HT1080 (cell line): ENCODE measurements at regions not wholly inside any gene's neighbourhood (a gene's known extent, or its start where the extent isn't known, plus 50 kb on each side); places are given as distances from the start of the nearest gene placed in this dataset.
A peak's percentile ranks its signal among the peaks of the same experiment; 100 is the strongest.
"Not testable (repeated sequence)": the region's sequence is repeated elsewhere in the genome, so short reads cannot be mapped to it uniquely, and the experiment has no call there.

Experiments
- DNase-seq: peaks from one replicate; pipeline ENCODE4 v3.0.0-alpha.2; 2015; ENCODE audit warnings: low read depth

DNA sequence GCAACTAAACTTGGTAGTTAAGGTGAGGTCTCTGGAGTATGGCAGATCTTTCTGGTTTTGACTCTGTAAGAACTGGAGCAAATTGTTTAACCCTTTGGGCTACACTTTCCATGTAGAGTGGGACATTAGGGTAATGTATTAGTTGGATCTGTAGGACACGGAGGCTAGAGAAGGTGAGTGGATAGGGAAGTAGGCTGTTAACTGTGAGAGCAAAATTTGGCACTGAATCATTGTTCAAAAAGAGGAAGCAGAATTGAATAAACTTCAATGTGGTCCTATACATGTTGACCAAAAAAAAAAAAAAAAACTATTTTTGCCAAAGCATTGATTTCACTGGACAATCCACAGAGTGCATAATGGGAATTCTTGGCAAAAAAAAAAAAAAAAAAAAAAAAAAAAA, 370.2 kb upstream of the CHORDC1 start:
- DNase-seq: no peak

DNA sequence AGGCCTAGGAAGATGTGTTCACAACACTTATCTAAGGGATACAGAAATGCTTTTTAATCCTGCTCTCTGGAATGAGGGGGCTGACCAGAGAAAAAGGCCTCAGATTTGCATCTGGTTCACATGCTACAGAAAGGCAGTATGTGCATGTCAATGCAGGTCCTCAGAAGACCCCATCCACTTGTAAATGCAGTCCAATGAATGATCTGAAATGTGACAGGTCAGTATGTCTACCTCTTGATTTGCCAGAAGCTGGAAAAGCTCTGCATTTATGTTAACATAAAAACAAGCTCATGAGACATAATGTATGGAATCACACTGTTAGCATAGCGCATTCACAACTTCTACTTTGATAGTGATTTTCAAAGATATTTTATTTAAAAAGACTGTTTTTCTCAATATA, 367.4 kb upstream of the CHORDC1 start:
- no peak for DNase-seq

- DNase-seq: no peak
These were observed 366.9 kb upstream of the CHORDC1 start for GRCh38 chr11:90589735-90590134.

- DNase-seq: peak; percentile 10
These were observed 365.0 kb upstream of the CHORDC1 start for GRCh38 chr11:90587896-90588295.

- DNase-seq: no peak
These were observed 362.6 kb upstream of the CHORDC1 start for GRCh38 chr11:90585491-90585890.

- DNase-seq: not testable (repeated sequence)
These were observed 360.1 kb upstream of the CHORDC1 start for GRCh38 chr11:90582999-90583398.

- DNase-seq: no peak
These were observed 341.7 kb upstream of the CHORDC1 start for GRCh38 chr11:90564531-90564930.

GRCh38 chr11:90558328-90558865, 335.5 kb upstream of the CHORDC1 start:
- DNase-seq: no peak

DNA sequence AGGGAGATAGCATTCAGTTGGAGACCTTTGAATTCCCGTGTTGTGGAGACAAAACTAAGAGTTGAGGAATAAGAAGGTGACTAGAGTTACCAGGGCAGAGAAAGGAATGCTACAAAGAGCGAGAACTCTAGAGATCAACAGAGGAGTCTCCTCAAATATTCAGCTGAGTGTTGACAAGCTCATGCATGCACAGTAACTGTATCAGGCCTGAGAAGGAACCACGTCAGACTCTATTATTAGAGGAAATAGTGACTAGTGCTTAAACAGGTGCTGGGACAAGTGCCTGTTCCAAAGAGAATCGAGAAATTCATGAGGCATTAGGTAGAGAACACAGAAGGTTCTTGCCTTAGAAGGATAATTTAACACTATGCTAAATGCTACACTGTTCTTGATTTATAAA, 333.8 kb upstream of the CHORDC1 start:
- no peak for DNase-seq

GRCh38 chr11:90556026-90556425, 333.2 kb upstream of the CHORDC1 start:
- DNase-seq: no peak

DNA sequence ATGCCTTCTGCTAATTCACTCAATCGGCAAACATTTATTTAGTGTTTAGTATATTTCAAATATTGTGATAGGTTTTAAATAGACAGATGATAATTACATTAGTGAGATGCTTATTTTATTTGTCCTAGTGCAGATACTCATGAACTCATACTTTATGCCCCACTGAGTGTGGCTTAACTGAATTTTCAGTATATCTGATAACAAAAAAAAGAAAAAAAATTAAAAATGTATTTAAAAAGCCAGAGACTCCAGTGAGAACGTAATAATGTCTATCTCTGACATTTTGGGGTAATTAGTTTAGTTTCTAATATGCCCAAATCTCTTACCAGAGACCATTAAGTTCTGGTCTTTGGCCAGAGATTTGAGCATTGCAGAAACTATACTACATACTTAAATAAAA, 332.6 kb upstream of the CHORDC1 start:
- no peak for DNase-seq

DNA sequence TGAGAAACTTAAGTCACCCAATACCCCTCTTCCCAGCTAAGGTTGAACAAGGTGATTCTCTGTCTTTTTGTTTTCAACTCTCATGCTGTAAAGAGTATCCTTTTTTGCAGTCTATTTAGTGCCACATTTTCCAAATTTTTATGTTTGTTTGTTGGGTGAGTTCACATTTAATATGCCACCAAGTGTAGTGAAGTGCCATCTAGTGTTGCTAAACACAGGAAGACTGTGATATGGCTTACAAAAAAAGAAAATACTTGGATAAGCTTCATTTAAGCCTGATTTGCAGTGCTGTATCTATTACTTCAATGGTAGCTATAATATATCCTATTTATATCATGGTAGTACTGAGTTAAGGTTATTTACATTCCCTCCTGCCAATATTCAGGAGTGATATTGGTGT, 319.2 kb upstream of the CHORDC1 start:
- DNase-seq: no peak

GRCh38 chr11:90536301-90536700, 313.5 kb upstream of the CHORDC1 start:
- no peak for DNase-seq

DNA sequence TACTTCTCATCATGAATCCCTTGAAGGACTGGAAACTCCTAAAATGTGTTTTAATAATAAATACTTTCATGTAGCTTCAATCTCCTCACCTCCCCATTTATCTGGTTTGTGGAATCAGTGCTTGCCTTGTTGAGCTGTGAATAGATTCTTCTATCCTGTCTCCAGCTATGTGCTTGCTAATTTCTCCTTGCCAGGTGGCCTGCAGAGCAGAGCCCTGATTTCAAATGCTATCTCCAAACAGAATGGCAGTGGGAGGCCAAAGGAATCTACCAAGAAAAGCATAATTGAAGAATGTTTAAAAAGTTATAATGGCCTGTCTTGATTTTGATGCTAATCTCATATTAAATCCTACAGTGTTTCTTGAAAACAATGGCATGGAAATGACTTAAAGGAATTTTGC, 309.3 kb upstream of the CHORDC1 start:
- no peak for DNase-seq

GRCh38 chr11:90531001-90531400, 308.2 kb upstream of the CHORDC1 start:
- DNase-seq: no peak

- no peak for DNase-seq
These were observed 303.1 kb upstream of the CHORDC1 start for GRCh38 chr11:90525962-90526361.

DNA sequence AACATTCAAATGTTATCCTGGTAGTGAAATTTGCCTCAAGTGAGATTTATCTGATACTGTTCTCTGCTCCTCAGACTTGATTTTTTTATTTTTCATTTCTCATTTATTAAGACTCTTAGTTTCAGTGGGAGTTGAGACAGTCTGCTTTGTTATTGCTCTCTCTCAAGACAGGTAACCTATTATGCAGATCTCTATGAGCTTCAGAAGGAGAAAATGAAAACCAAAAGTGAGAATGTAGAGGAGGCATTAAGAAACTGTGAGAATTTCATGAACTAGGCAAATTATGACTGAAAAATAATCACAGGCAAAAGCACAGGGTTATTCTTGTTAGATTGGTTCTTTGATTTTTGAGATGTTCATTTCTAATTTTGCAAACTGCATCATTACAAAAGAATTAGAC, 290.0 kb upstream of the CHORDC1 start:
- DNase-seq: no peak

DNA sequence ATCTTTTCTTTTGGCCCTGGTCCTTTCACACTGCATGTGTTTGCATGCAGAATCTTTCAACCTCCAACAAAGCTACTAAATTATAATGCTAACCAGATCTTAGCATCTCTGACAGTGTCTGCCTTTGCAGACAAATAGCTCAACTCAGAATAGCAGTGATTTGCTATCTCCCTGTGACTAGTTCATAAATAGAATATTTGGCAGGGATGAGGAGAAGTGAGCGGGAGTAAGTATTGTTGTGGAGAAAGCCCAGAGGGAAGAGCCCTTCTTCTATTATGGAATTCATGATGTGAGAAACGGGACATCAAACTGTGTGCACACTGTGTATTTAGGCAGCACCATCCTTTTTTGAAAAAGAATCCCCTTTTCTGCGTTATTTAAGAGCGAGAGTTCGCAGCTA, 288.0 kb upstream of the CHORDC1 start:
- DNase-seq: no peak

DNA sequence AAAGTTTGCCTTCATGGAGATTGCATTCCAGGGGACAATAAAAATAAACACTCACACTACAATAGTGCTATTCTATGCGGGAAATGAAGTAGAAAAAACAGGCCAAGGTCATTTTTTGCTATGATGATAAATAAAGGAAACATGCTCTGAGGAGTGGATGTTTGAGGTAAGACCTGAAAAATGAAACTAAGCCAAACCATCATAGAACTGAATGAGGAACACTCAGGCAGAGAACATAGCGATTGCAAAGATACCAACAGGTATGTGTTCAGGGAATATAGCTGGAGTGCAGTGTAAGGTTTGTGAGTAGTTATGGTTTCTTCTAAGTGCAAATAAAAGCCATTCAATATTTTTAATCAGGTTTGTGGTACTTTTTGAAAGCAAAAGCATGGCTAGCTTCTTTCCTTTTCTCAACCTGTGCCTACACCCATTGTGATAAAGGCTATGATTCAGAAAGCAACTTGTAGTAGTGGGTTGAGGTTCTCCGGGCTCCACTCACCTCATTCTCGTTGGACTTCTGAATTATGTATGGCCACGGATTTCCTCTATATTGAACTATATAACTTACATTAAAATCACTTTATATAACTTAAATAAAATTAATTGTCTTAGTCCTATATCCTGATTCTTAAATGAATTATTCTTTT, 278.2 kb upstream of the CHORDC1 start:
- DNase-seq: peak; percentile 4

DNA sequence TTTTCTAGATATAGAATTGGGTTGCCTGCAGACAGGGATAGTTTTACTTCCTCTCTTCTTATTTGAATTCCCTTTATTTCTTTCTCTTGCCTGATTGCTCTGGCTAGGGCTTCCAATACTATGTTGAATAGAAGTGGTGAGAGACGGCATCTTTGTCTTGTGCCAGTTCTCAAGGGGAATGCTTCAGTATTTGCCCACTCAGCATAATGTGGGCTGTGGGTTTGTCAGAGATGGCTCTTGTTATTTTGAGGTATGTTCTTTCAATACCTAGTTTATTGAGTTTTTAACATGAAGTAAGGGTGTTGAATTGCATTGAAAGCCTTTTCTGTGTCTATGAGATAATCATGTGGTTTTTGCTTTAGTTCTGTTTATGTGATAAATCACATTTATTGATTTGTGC, 273.9 kb upstream of the CHORDC1 start:
- DNase-seq: no peak

- no peak for DNase-seq
These were observed 270.5 kb upstream of the CHORDC1 start for GRCh38 chr11:90493379-90493778.

DNA sequence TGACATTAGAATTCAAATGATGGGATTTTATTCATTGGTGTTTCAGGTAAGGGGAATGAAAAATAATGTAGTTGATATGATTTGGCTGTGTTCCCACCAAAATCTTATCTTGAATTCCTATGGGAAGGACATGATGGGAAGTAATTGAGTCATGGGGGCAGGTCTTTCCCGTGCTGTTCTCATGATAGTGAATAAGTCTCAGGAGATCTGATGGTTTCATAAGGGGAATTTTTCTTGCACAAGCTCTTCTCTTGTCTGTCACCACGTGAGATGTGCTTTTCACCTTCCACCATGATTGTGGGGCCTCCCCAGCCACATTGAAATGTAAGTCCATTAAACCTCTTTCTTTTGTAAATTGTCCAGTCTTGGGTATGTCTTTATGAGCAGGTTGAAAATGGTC, 268.6 kb upstream of the CHORDC1 start:
- DNase-seq: no peak

- DNase-seq: peak; percentile 55
These were observed 253.7 kb upstream of the CHORDC1 start for GRCh38 chr11:90476442-90477007.
